Endothelial cell of hepatic sinusoid (primary cell): ENCODE measurements at regions not wholly inside any gene's neighbourhood (a gene's known extent, or its start where the extent isn't known, plus 50 kb on each side); places are given as distances from the start of the nearest gene placed in this dataset.

Experiments used
- in situ Hi-C: cut with HindIII; loops from 2 replicates; pipeline ENCODE4 v1.10.0; 2017; ENCODE audit warnings: low sequenced_read_pairs

GRCh38 chr1:94602316-94602715 is 60.8 kb upstream of the F3 start:
- in situ Hi-C loops = no loop called here

GRCh38 chr1:94600556-94600955 is 59.0 kb upstream of the F3 start:
- in situ Hi-C loops = no loop called here

- in situ Hi-C loops = no loop called here
Observed at GRCh38 chr1:94599095-94599813, 57.7 kb upstream of the F3 start.

GRCh38 chr1:94597701-94598100 is 56.1 kb upstream of the F3 start:
- in situ Hi-C loops = no loop called here

GRCh38 chr1:94596260-94596659 is 54.7 kb upstream of the F3 start:
- in situ Hi-C loops = no loop called here

- in situ Hi-C loops = no loop called here
Observed at GRCh38 chr1:94595658-94596057, 54.1 kb upstream of the F3 start.

GRCh38 chr1:94593611-94594010 is 52.1 kb upstream of the F3 start:
- in situ Hi-C loops = no loop called here

- in situ Hi-C loops = no loop called here
Observed at GRCh38 chr1:94592571-94592920, 51.0 kb upstream of the F3 start.

GRCh38 chr1:94591823-94592570 is 50.4 kb upstream of the F3 start:
- in situ Hi-C loops = no loop called here
